H9 (cell line): ENCODE measurements at regions not wholly inside any gene's neighbourhood (a gene's known extent, or its start where the extent isn't known, plus 50 kb on each side); places are given as distances from the start of the nearest gene placed in this dataset.

Experiments
- DNase-seq: peaks from one replicate; pipeline ENCODE4 v3.0.0-alpha.2; 2017
- H2AFZ ChIP-seq: one replicate; pipeline ENCODE4 v1.6.1; 2013; ENCODE audit warnings: mild to moderate bottlenecking, low read length, control low read depth, moderate library complexity
- H2AK5ac ChIP-seq: 2 replicates; pipeline ENCODE4 v1.6.1; 2013; ENCODE audit warnings: low read length, control low read depth, mixed read lengths; ENCODE audit not compliant: insufficient read length
- H2BK120ac ChIP-seq: one replicate; pipeline ENCODE4 v1.6.1; 2013; ENCODE audit warnings: low read depth, mild to moderate bottlenecking, low read length, control low read depth, inconsistent platforms; ENCODE audit not compliant: poor library complexity, severe bottlenecking
- H2BK12ac ChIP-seq: 2 replicates; pipeline ENCODE4 v1.6.1; 2013; ENCODE audit warnings: low read length, control low read depth, mixed read lengths, low read depth; ENCODE audit not compliant: insufficient read length
- H2BK15ac ChIP-seq: 2 replicates; pipeline ENCODE4 v1.6.1; 2013; ENCODE audit warnings: low read depth, low read length, control low read depth
- H2BK20ac ChIP-seq: one replicate; pipeline ENCODE4 v1.6.1; 2013; ENCODE audit warnings: low read depth, mild to moderate bottlenecking, low read length, control low read depth, inconsistent platforms; ENCODE audit not compliant: poor library complexity, severe bottlenecking
- H2BK5ac ChIP-seq: 2 replicates; pipeline ENCODE4 v1.6.1; 2013; ENCODE audit warnings: low read length, control low read depth, mixed read lengths; ENCODE audit not compliant: insufficient read length
- H3K14ac ChIP-seq: 2 replicates; pipeline ENCODE4 v1.6.1; 2013; ENCODE audit warnings: low read length, control low read depth; ENCODE audit not compliant: insufficient read depth
- H3K18ac ChIP-seq: 2 replicates; pipeline ENCODE4 v1.6.1; 2013; ENCODE audit warnings: low read depth, mild to moderate bottlenecking, mixed read lengths, low read length, control low read depth; ENCODE audit not compliant: insufficient read length
- H3K23ac ChIP-seq: 2 replicates; pipeline ENCODE4 v1.6.1; 2013; ENCODE audit warnings: low read length, control low read depth, mixed read lengths, low read depth; ENCODE audit not compliant: insufficient read length
- H3K23me2 ChIP-seq: 2 replicates; pipeline ENCODE4 v1.6.1; 2013; ENCODE audit warnings: low read depth, mild to moderate bottlenecking, mixed read lengths, low read length, control low read depth; ENCODE audit not compliant: insufficient read length, poor library complexity, severe bottlenecking
- H3K27ac ChIP-seq: 2 replicates; pipeline ENCODE4 v1.5.1; 2013; ENCODE audit warnings: low read length, control low read depth, mixed read lengths, low read depth; ENCODE audit not compliant: insufficient read length
- H3K27me3 ChIP-seq: 2 replicates; pipeline ENCODE4 v1.6.1; 2013; ENCODE audit warnings: low read length, control low read depth, inconsistent platforms; ENCODE audit not compliant: insufficient read depth
- H3K4ac ChIP-seq: 2 replicates; pipeline ENCODE4 v1.6.1; 2013; ENCODE audit warnings: low read depth, mild to moderate bottlenecking, control low read depth, inconsistent platforms, low read length, moderate library complexity
- H3K4me1 ChIP-seq: 2 replicates; pipeline ENCODE4 v1.6.1; 2013; ENCODE audit warnings: low read length, control low read depth, inconsistent platforms; ENCODE audit not compliant: insufficient read depth
- H3K4me2 ChIP-seq: 2 replicates; pipeline ENCODE4 v1.6.1; 2013; ENCODE audit warnings: low read length, control low read depth, mixed read lengths; ENCODE audit not compliant: insufficient read length, insufficient read depth
- H3K56ac ChIP-seq: 2 replicates; pipeline ENCODE4 v1.6.1; 2013; ENCODE audit warnings: low read depth, mild to moderate bottlenecking, mixed read lengths, low read length, control low read depth; ENCODE audit not compliant: insufficient read length
- H3K79me1 ChIP-seq: 2 replicates; pipeline ENCODE4 v1.6.1; 2013; ENCODE audit warnings: low read depth, mild to moderate bottlenecking, moderate library complexity, low read length, control low read depth, inconsistent platforms; ENCODE audit not compliant: insufficient read depth, poor library complexity, severe bottlenecking
- H3K79me2 ChIP-seq: 2 replicates; pipeline ENCODE4 v1.6.1; 2013; ENCODE audit warnings: low read length, control low read depth, inconsistent platforms; ENCODE audit not compliant: insufficient read depth
- H3K9ac ChIP-seq: 2 replicates; pipeline ENCODE4 v1.6.1; 2013; ENCODE audit warnings: low read length, control low read depth, mixed read lengths; ENCODE audit not compliant: insufficient read length; ENCODE audit errors: extremely low read depth
- H3K9me3 ChIP-seq: one replicate; pipeline ENCODE4 v1.6.1; 2013; ENCODE audit warnings: low read depth, low read length, inconsistent platforms; ENCODE audit not compliant: control insufficient read depth
- H3T11ph ChIP-seq: one replicate; pipeline ENCODE4 v1.6.1; 2013; ENCODE audit warnings: mild to moderate bottlenecking, low read length, control low read depth, inconsistent platforms
- H4K20me1 ChIP-seq: one replicate; pipeline ENCODE4 v1.6.1; 2013; ENCODE audit not compliant: control insufficient read depth, insufficient read length, insufficient read depth
- H4K5ac ChIP-seq: 2 replicates; pipeline ENCODE4 v1.6.1; 2013; ENCODE audit warnings: low read depth, mild to moderate bottlenecking, mixed read lengths, low read length, control low read depth; ENCODE audit not compliant: insufficient read length
- H4K8ac ChIP-seq: replicated peaks from 2 replicates; pipeline ENCODE4 v1.6.1; 2013; ENCODE audit warnings: low read length, control low read depth, mixed read lengths, low read depth; ENCODE audit not compliant: insufficient read length
- H4K91ac ChIP-seq: 2 replicates; pipeline ENCODE4 v1.6.1; 2013; ENCODE audit warnings: low read depth, mild to moderate bottlenecking, moderate library complexity, mixed read lengths, low read length, control low read depth; ENCODE audit not compliant: insufficient read length
- H3K27ac Mint-ChIP-seq, 3 experiments: 2 replicates in 2 of 3; 3 replicates in 1 of 3; pipeline ENCODE4 v1.8.0; 2020 to 2021; ENCODE audit warnings: mixed read lengths in 3 of 3, mild to moderate bottlenecking in 1 of 3, moderate library complexity in 1 of 3
- H3K27me3 Mint-ChIP-seq: 2 replicates; pipeline ENCODE4 v1.8.0; 2021; ENCODE audit warnings: low read depth, mild to moderate bottlenecking, moderate library complexity, mixed read lengths
- H3K36me3 Mint-ChIP-seq, 3 experiments: 2 replicates in 2 of 3; 3 replicates in 1 of 3; pipeline ENCODE4 v1.8.0; 2020 to 2021; ENCODE audit warnings: low read depth in 3 of 3, mixed read lengths in 3 of 3; ENCODE audit not compliant: insufficient read depth in 1 of 3
- H3K4me1 Mint-ChIP-seq, 2 experiments: 2 replicates each; pipeline ENCODE4 v1.8.0; 2020; ENCODE audit warnings: mixed read lengths in 2 of 2
- H3K4me3 Mint-ChIP-seq, 2 experiments: 2 replicates in 1 of 2; 3 replicates in 1 of 2; pipeline ENCODE4 v1.8.0; 2020 to 2021; ENCODE audit warnings: mild to moderate bottlenecking in 2 of 2, mixed read lengths in 2 of 2, moderate library complexity in 1 of 2
- H3K9me3 Mint-ChIP-seq, 2 experiments: 2 replicates in 1 of 2; 3 replicates in 1 of 2; pipeline ENCODE4 v1.8.0; 2020; ENCODE audit warnings: mild to moderate bottlenecking in 2 of 2, mixed read lengths in 2 of 2, moderate library complexity in 1 of 2
- WGBS: extraction: QIAGEN DNeasy Blood & Tissue Kit; methylation state at CpG from one replicate; pipeline ENCODE4 v1.1.7; 2013; ENCODE audit warnings: missing lambda C conversion rate, low lambda C conversion rate, mixed read lengths; ENCODE audit not compliant: insufficient read length; ENCODE audit errors: extremely low coverage; 5-methylcytosine and 5-hydroxymethylcytosine counted together
- TF ChIP-seq, protein P1 (sequence below): fragments of 200-600 bp; sonication (generic); conservative IDR thresholded peaks from 3 replicates; pipeline ENCODE4 v1.8.0; 2021; ENCODE audit warnings: antibody characterized with exemption, mild to moderate bottlenecking

DNA sequence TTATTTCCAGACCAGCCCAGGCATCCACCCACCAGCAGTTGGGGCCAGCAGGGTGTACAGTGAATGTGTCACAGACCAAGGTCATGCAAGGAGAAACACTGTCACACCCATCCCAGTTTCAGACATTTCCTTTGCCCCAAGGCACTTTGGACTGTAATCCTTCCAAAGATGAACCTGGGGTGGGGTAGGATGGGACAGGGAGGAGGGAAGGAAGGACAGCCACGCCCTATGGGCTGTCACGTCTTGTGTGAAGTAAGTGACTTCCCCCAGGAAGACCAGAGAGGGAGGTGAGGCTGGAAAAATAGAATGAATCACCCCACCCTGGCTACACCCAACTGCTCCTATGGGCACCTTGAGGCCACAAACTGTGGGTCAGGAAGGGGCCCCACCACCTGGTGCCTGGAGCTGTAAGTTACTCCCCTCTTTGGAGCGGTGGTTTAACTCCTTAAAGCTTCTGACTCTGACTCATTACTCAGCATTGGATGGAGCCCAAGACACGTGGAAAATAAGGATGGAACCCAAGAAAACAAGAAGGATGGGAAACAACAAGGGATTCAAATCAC lies 349.9 kb upstream of the KLF3 start:
- Histone ChIP-seq H3K9me3 (no peaks in the 10 kb centered on the region), H2AFZ (no peak overlapping the region), H4K8ac (no peak overlapping the region), H3K79me1 (no peaks in the 10 kb centered on the region), H2BK120ac (no peak overlapping the region), H3K56ac (no peak overlapping the region), H4K91ac (no peak overlapping the region), H3K9ac (no peak overlapping the region), H3K14ac (no peak overlapping the region), H2BK15ac (no peak overlapping the region), H3K27ac (no peak overlapping the region), H2BK20ac (no peak overlapping the region), H4K20me1 (no peaks in the 10 kb centered on the region), H3K4ac (no peak overlapping the region), H2BK5ac (no peak overlapping the region), H3T11ph (no peak overlapping the region), H3K23ac (no peak overlapping the region), H3K27me3 (no peaks in the 10 kb centered on the region), H2AK5ac (no peak overlapping the region), H3K18ac (no peak overlapping the region), H2BK12ac (no peak overlapping the region), H3K4me1 (peaks cover 3% of the 10 kb centered on the region), H3K23me2 (no peaks in the 10 kb centered on the region), H3K79me2 (no peaks in the 10 kb centered on the region), H4K5ac (no peak overlapping the region), H3K4me2 (no peak overlapping the region)
- Mint-ChIP-seq H3K4me3 (no peak overlapping the region), H3K27ac (no peak overlapping the region), H3K9me3 (no peaks in the 10 kb centered on the region), H3K27me3 (peaks cover 2% of the 10 kb centered on the region; the same call in 1 of the 2 replicates), H3K4me1 (peaks cover 12 to 17% of the 10 kb centered on the region in 2 experiments), H3K36me3 (no peaks in the 10 kb centered on the region)
- WGBS = no CpG with 5 or more reads among the region's 4 CpGs
- DNase-seq = no peak
- TF ChIP-seq, protein P1, sequence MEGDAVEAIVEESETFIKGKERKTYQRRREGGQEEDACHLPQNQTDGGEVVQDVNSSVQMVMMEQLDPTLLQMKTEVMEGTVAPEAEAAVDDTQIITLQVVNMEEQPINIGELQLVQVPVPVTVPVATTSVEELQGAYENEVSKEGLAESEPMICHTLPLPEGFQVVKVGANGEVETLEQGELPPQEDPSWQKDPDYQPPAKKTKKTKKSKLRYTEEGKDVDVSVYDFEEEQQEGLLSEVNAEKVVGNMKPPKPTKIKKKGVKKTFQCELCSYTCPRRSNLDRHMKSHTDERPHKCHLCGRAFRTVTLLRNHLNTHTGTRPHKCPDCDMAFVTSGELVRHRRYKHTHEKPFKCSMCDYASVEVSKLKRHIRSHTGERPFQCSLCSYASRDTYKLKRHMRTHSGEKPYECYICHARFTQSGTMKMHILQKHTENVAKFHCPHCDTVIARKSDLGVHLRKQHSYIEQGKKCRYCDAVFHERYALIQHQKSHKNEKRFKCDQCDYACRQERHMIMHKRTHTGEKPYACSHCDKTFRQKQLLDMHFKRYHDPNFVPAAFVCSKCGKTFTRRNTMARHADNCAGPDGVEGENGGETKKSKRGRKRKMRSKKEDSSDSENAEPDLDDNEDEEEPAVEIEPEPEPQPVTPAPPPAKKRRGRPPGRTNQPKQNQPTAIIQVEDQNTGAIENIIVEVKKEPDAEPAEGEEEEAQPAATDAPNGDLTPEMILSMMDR = no peak
